GM23338 (cell line): ENCODE measurements at regions not wholly inside any gene's neighbourhood (a gene's known extent, or its start where the extent isn't known, plus 50 kb on each side); places are given as distances from the start of the nearest gene placed in this dataset.

Experiments
- ATAC-seq: fragments of 200-7000 bp; cut with Tn5 transposase; 3 replicates; pipeline ENCODE4 v1.9.1; 2020
- DNase-seq: peaks from one replicate; pipeline ENCODE4 v3.0.0-alpha.2; 2015; ENCODE audit warnings: low spot score
- H2AFZ ChIP-seq: fragments of 200-600 bp; sonication (generic); 2 replicates; pipeline ENCODE4 v1.8.0; 2016; ENCODE audit warnings: antibody characterized with exemption, mild to moderate bottlenecking, moderate library complexity
- H3F3A ChIP-seq: fragments of 200-600 bp; sonication (generic); replicated peaks from 2 replicates; pipeline ENCODE4 v1.8.0; 2017; ENCODE audit warnings: antibody characterized with exemption, mixed run types, low read depth
- H3K27ac ChIP-seq: fragments of 200-600 bp; sonication (generic); 2 replicates; pipeline ENCODE4 v1.6.1; 2016; ENCODE audit warnings: low read depth
- H3K27me3 ChIP-seq: fragments of 200-600 bp; sonication (generic); 2 replicates; pipeline ENCODE4 v1.8.0; 2016; ENCODE audit warnings: mild to moderate bottlenecking, mixed run types, moderate library complexity; ENCODE audit not compliant: insufficient read depth
- H3K36me3 ChIP-seq: fragments of 200-600 bp; sonication (generic); 2 replicates; pipeline ENCODE4 v1.8.0; 2016; ENCODE audit warnings: mild to moderate bottlenecking; ENCODE audit not compliant: insufficient read depth
- H3K4me1 ChIP-seq: fragments of 200-600 bp; sonication (generic); 2 replicates; pipeline ENCODE4 v1.8.0; 2016; ENCODE audit warnings: mild to moderate bottlenecking, moderate library complexity; ENCODE audit not compliant: insufficient read depth
- H3K4me2 ChIP-seq: fragments of 200-600 bp; sonication (generic); 2 replicates; pipeline ENCODE4 v1.7.1; 2017; ENCODE audit warnings: mixed run types
- H3K4me3 ChIP-seq: fragments of 200-600 bp; sonication (generic); 2 replicates; pipeline ENCODE4 v1.6.1; 2016; ENCODE audit warnings: mixed run types
- H3K79me2 ChIP-seq: fragments of 200-600 bp; sonication (generic); replicated peaks from 2 replicates; pipeline ENCODE4 v1.8.0; 2017; ENCODE audit warnings: mild to moderate bottlenecking; ENCODE audit not compliant: insufficient read depth
- H3K9me2 ChIP-seq: fragments of 200-600 bp; sonication (generic); 2 replicates; pipeline ENCODE4 v1.8.0; 2017; ENCODE audit not compliant: insufficient read depth
- H4K20me1 ChIP-seq: fragments of 200-600 bp; sonication (generic); replicated peaks from 2 replicates; pipeline ENCODE4 v1.8.0; 2017; ENCODE audit warnings: mild to moderate bottlenecking; ENCODE audit not compliant: insufficient read depth
- H3K27ac Mint-ChIP-seq: 2 replicates; pipeline ENCODE4 v1.8.0; 2020; ENCODE audit warnings: inconsistent platforms, mild to moderate bottlenecking, moderate library complexity, mixed read lengths
- H3K27me3 Mint-ChIP-seq: 3 replicates; pipeline ENCODE4 v1.8.0; 2022; ENCODE audit warnings: low read depth, mild to moderate bottlenecking, moderate library complexity, mixed read lengths, inconsistent platforms; ENCODE audit not compliant: insufficient read depth, poor library complexity
- H3K36me3 Mint-ChIP-seq: 3 replicates; pipeline ENCODE4 v1.8.0; 2021; ENCODE audit warnings: low read depth, mild to moderate bottlenecking, inconsistent platforms, moderate library complexity, mixed read lengths
- H3K4me1 Mint-ChIP-seq: 3 replicates; pipeline ENCODE4 v1.8.0; 2020; ENCODE audit warnings: mild to moderate bottlenecking, inconsistent platforms, mixed read lengths
- H3K4me3 Mint-ChIP-seq: 3 replicates; pipeline ENCODE4 v1.8.0; 2021; ENCODE audit warnings: moderate library complexity, mild to moderate bottlenecking, inconsistent platforms, mixed read lengths
- H3K9me3 Mint-ChIP-seq: 3 replicates; pipeline ENCODE4 v1.8.0; 2020; ENCODE audit warnings: moderate library complexity, mild to moderate bottlenecking, inconsistent platforms, mixed read lengths
- EZH2 ChIP-seq: fragments of 200-600 bp; sonication (generic); IDR thresholded peaks from one replicate; pipeline ENCODE4 v1.8.0; 2017; ENCODE audit warnings: antibody characterized with exemption, mild to moderate bottlenecking, low read depth; ENCODE audit not compliant: unreplicated experiment
- JUNB ChIP-seq: IDR thresholded peaks from one replicate; pipeline ENCODE4 v1.6.1; 2016; ENCODE audit warnings: antibody characterized with exemption; ENCODE audit not compliant: unreplicated experiment
- NANOG ChIP-seq: IDR thresholded peaks from 2 replicates; pipeline ENCODE4 v1.6.1; 2016; ENCODE audit warnings: antibody characterized with exemption, borderline replicate concordance
- ZNF114 ChIP-seq: fragments of 250-450 bp; sonication (Bioruptor Pico); IDR thresholded peaks from 2 replicates; pipeline ENCODE4 v1.5.0; 2020; ENCODE audit warnings: mild to moderate bottlenecking, moderate library complexity
- ZNF331 ChIP-seq: fragments of 250-450 bp; sonication (Bioruptor Pico); IDR thresholded peaks from 2 replicates; pipeline ENCODE4 v1.5.0; 2020; ENCODE audit warnings: low read depth, mild to moderate bottlenecking, moderate library complexity
- TF ChIP-seq, protein P1 (sequence below): fragments of 250-450 bp; sonication (Bioruptor Pico); IDR thresholded peaks from 2 replicates; pipeline ENCODE4 v1.5.0; 2020; ENCODE audit warnings: mild to moderate bottlenecking, moderate library complexity
- TF ChIP-seq, protein P2 (sequence below), 2 experiments: fragments of 200-600 bp in 1 of 2; sonication (generic) in 1 of 2; conservative IDR thresholded peaks; 2 replicates each; pipeline versions ENCODE4 v1.5.1 to v1.6.1; 2016 to 2017; ENCODE audit warnings: antibody characterized with exemption in 2 of 2, low read depth in 2 of 2, mild to moderate bottlenecking in 2 of 2, moderate library complexity in 1 of 2

DNA sequence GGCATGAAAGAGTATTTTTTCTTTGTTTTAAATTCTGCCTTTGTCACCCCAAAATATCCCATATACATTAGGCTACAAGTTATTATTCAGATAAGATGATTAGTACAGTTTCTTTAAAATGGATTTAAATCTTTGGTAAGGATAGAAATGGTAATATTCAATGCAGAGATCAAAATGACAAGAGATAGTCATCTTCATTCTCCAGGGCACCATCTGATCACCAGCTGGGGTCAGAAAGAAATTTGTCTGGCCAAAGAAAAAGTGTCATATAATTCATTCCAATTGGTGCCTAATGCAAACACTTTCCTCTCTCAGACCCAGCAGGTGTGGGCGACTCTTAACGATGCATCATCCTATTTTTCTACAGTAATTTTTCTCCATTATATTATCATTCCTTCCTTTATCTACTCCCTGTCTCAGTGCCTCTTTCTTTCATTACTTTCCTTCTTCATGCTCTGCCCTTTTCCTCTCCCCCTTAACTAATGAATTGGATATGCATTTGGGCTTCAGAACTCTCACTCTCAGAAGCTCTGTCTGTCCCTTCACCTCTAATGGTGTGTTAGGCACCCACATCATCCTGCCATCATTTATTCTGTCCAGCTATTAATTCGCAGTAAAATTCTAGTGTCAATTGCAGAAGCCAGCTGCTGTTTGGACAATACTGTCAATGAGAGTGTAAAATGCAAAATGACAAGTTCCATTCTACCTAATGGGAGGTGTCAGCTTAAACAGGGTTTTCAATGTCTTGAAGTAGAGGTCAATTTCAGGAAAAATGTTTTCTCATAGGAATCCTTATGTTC, 570.5 kb downstream of the TDRD15 start (continued):
- TF ChIP-seq, protein P1, sequence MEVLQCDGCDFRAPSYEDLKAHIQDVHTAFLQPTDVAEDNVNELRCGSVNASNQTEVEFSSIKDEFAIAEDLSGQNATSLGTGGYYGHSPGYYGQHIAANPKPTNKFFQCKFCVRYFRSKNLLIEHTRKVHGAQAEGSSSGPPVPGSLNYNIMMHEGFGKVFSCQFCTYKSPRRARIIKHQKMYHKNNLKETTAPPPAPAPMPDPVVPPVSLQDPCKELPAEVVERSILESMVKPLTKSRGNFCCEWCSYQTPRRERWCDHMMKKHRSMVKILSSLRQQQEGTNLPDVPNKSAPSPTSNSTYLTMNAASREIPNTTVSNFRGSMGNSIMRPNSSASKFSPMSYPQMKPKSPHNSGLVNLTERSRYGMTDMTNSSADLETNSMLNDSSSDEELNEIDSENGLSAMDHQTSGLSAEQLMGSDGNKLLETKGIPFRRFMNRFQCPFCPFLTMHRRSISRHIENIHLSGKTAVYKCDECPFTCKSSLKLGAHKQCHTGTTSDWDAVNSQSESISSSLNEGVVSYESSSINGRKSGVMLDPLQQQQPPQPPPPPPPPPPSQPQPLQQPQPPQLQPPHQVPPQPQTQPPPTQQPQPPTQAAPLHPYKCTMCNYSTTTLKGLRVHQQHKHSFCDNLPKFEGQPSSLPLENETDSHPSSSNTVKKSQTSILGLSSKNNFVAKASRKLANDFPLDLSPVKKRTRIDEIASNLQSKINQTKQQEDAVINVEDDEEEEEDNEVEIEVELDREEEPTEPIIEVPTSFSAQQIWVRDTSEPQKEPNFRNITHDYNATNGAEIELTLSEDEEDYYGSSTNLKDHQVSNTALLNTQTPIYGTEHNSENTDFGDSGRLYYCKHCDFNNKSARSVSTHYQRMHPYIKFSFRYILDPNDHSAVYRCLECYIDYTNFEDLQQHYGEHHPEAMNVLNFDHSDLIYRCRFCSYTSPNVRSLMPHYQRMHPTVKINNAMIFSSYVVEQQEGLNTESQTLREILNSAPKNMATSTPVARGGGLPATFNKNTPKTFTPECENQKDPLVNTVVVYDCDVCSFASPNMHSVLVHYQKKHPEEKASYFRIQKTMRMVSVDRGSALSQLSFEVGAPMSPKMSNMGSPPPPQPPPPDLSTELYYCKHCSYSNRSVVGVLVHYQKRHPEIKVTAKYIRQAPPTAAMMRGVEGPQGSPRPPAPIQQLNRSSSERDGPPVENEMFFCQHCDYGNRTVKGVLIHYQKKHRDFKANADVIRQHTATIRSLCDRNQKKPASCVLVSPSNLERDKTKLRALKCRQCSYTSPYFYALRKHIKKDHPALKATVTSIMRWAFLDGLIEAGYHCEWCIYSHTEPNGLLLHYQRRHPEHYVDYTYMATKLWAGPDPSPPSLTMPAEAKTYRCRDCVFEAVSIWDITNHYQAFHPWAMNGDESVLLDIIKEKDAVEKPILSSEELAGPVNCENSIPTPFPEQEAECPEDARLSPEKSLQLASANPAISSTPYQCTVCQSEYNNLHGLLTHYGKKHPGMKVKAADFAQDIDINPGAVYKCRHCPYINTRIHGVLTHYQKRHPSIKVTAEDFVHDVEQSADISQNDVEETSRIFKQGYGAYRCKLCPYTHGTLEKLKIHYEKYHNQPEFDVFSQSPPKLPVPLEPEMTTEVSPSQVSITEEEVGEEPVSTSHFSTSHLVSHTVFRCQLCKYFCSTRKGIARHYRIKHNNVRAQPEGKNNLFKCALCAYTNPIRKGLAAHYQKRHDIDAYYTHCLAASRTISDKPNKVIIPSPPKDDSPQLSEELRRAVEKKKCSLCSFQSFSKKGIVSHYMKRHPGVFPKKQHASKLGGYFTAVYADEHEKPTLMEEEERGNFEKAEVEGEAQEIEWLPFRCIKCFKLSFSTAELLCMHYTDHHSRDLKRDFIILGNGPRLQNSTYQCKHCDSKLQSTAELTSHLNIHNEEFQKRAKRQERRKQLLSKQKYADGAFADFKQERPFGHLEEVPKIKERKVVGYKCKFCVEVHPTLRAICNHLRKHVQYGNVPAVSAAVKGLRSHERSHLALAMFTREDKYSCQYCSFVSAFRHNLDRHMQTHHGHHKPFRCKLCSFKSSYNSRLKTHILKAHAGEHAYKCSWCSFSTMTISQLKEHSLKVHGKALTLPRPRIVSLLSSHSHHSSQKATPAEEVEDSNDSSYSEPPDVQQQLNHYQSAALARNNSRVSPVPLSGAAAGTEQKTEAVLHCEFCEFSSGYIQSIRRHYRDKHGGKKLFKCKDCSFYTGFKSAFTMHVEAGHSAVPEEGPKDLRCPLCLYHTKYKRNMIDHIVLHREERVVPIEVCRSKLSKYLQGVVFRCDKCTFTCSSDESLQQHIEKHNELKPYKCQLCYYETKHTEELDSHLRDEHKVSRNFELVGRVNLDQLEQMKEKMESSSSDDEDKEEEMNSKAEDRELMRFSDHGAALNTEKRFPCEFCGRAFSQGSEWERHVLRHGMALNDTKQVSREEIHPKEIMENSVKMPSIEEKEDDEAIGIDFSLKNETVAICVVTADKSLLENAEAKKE (CRISPR knock-in tag) = no peak
- TF ChIP-seq ZNF331 (CRISPR knock-in tag) = no peak

DNA sequence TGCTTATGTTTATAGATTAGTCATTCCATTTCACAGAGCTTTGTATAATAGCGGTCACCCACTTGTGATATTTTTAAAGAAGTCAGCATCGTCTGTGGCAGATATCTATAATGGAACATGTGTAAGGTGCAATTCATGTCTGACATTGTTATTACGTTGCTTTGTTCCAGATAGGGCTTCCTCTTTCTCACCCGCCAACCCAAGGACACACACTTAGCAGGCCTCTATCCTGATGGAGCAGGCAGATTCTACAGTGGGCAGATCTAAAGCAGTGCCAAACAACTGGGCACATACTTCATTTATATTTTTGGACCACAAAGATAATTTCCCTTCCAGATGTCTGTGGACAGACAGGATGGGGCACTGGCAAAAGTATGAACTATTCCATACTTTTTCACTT, 573.1 kb downstream of the TDRD15 start:
- DNase-seq (no peak), ATAC-seq (no peak)
- no peaks in the 10 kb centered on the region for H3K36me3 ChIP-seq
- H3K79me2 ChIP-seq = no peaks in the 10 kb centered on the region
- no peak overlapping the region for H2AFZ ChIP-seq
- no peaks in the 10 kb centered on the region for H3F3A ChIP-seq
- no peak overlapping the region for H3K4me3 Mint-ChIP-seq
- no peak overlapping the region for H3K4me2 ChIP-seq
- H3K27me3 ChIP-seq = no peaks in the 10 kb centered on the region
- H3K4me3 ChIP-seq = no peak overlapping the region
- no peaks in the 10 kb centered on the region for H3K9me3 Mint-ChIP-seq
- H3K27ac Mint-ChIP-seq = no peak overlapping the region
- H3K4me1 ChIP-seq = no peaks in the 10 kb centered on the region
- H4K20me1 ChIP-seq = no peaks in the 10 kb centered on the region
- H3K27ac ChIP-seq = no peak overlapping the region
- no peaks in the 10 kb centered on the region for H3K9me2 ChIP-seq
- peaks cover 1% of the 10 kb centered on the region for H3K27me3 Mint-ChIP-seq
- no peaks in the 10 kb centered on the region for H3K4me1 Mint-ChIP-seq
- no peaks in the 10 kb centered on the region for H3K36me3 Mint-ChIP-seq
- TF ChIP-seq, protein P2, sequence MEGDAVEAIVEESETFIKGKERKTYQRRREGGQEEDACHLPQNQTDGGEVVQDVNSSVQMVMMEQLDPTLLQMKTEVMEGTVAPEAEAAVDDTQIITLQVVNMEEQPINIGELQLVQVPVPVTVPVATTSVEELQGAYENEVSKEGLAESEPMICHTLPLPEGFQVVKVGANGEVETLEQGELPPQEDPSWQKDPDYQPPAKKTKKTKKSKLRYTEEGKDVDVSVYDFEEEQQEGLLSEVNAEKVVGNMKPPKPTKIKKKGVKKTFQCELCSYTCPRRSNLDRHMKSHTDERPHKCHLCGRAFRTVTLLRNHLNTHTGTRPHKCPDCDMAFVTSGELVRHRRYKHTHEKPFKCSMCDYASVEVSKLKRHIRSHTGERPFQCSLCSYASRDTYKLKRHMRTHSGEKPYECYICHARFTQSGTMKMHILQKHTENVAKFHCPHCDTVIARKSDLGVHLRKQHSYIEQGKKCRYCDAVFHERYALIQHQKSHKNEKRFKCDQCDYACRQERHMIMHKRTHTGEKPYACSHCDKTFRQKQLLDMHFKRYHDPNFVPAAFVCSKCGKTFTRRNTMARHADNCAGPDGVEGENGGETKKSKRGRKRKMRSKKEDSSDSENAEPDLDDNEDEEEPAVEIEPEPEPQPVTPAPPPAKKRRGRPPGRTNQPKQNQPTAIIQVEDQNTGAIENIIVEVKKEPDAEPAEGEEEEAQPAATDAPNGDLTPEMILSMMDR (conservative IDR thresholded peaks at IDR 0.05; ENCODE audit: low read depth in 2 of 2) = no peak
- TF ChIP-seq JUNB (no peak), EZH2 (no peak), ZNF331 (CRISPR knock-in tag) (no peak), NANOG (no peak), ZNF114 (no peak)
- TF ChIP-seq, protein P1 (CRISPR knock-in tag) = no peak
